ENCODE measurements at regions not wholly inside any gene's neighbourhood (a gene's known extent, or its start where the extent isn't known, plus 50 kb on each side); places are given as distances from the start of the nearest gene placed in this dataset.

DNA sequence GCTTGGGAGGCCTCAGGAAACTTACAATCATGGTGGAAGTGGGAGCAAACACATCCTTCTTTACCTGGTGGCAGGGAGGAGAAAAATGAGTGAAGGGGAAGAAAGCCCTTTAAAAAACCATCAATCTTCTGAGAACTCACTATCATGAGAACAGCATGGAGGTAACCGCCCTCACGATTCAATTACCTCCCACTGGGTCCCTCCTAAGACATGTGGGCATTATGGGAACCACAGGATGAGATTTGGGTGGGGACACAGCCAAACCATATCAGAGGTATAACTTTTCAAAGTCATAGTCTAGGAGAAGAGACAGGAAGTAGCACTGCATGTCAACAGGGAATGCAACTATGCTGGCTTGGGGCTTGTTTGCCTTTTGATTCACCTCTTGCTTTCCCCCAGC, 59.9 kb upstream of the DTNBP1 start:
- Histone ChIP-seq H3K9me2 (replicated peaks; ENCODE audit: control insufficient read depth, low read length) (no peaks in the 10 kb centered on the region), H3K4me2 (ENCODE audit: low read length) (no peak overlapping the region)
- no peak for TF ChIP-seq CTCF (IDR thresholded peaks at IDR 0.05; ENCODE audit: low read depth, low read length, poor library complexity, severe bottlenecking)
- no peak for TF ChIP-seq EZH2phosphoT487 (IDR thresholded peaks at IDR 0.05; ENCODE audit: borderline replicate concordance, low read length)

DNA sequence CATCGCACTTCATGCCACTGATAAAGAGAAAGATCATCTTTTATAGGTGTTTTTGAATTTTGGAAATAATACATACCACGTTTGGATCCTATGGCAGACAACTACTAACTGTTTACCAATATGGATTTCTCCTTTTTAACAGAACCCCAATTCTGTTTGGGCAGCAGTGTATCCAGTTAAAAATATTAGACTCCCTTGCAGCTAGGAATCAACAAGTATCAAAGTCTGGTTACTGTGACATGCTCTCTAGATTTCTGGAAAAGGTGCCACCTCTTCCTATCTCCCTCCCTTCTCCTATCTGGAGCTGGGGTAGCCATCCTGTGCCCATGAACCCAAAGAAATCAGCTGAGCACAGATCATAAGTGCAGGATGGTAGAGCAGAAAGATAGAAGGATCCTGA, 54.1 kb upstream of the DTNBP1 start:
- Histone ChIP-seq H3K4me2 (ENCODE audit: low read length) (no peak overlapping the region), H3K4me3 (ENCODE audit: low read length) (no peak overlapping the region), H3K9me2 (replicated peaks; ENCODE audit: control insufficient read depth, low read length) (no peaks in the 10 kb centered on the region), H3F3A (ENCODE audit: control insufficient read depth, insufficient read depth) (no peaks in the 10 kb centered on the region), H3K4me1 (ENCODE audit: control insufficient read depth, low read length) (no peaks in the 10 kb centered on the region), H3K27me3 (ENCODE audit: control insufficient read depth, low read length) (peaks cover 6% of the 10 kb centered on the region; the same call in 1 of the 2 replicates), H4K20me1 (ENCODE audit: control insufficient read depth, insufficient read depth, low read depth, low read length) (no peaks in the 10 kb centered on the region), H3K9me3 (ENCODE audit: control insufficient read depth, insufficient read depth, low read length) (no peaks in the 10 kb centered on the region), H3K27ac (ENCODE audit: low read depth, low read length) (no peak overlapping the region), H3K36me3 (ENCODE audit: control insufficient read depth, low read length) (no peaks in the 10 kb centered on the region), H3K79me2 (ENCODE audit: control insufficient read depth, low read length) (no peaks in the 10 kb centered on the region)
- TF ChIP-seq EZH2phosphoT487 (IDR thresholded peaks at IDR 0.05; ENCODE audit: borderline replicate concordance, low read length), result no peak
- TF ChIP-seq CTCF (IDR thresholded peaks at IDR 0.05; ENCODE audit: low read depth, low read length, poor library complexity, severe bottlenecking), result no peak

More for the DNA sequence above, 59.9 kb upstream of the DTNBP1 start:
- Histone ChIP-seq H3F3A (ENCODE audit: control insufficient read depth, insufficient read depth) (no peaks in the 10 kb centered on the region), H3K79me2 (ENCODE audit: control insufficient read depth, low read length) (no peaks in the 10 kb centered on the region), H3K27me3 (ENCODE audit: control insufficient read depth, low read length) (peaks cover 5% of the 10 kb centered on the region; the same call in 1 of the 2 replicates), H3K27ac (ENCODE audit: low read depth, low read length) (no peak overlapping the region), H3K36me3 (ENCODE audit: control insufficient read depth, low read length) (no peaks in the 10 kb centered on the region), H3K4me3 (ENCODE audit: low read length) (no peak overlapping the region), H3K4me1 (ENCODE audit: control insufficient read depth, low read length) (no peaks in the 10 kb centered on the region), H3K9me3 (ENCODE audit: control insufficient read depth, insufficient read depth, low read length) (no peaks in the 10 kb centered on the region), H4K20me1 (ENCODE audit: control insufficient read depth, insufficient read depth, low read depth, low read length) (no peaks in the 10 kb centered on the region)

DNA sequence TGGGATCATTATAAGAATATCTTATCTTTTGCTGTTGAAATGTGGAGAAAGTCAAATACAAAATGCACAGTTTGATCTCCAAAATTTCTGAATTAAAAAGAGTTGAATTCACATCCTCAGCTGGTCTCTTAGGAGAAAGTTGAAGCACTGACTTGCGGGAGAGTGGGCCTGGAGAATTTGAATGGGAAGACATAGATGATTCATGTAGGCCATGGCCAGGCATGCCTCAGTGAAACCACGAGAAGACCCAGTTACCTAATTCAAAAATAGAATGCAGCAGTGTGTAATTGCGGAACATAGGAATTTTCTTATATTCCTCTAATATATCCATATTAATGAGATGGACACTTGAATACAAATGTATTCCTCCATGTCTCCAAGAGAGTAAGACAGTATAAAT, 53.0 kb upstream of the DTNBP1 start:
- H3K9me2 ChIP-seq (replicated peaks; ENCODE audit: control insufficient read depth, low read length), result no peaks in the 10 kb centered on the region
- H3K4me2 ChIP-seq (ENCODE audit: low read length), result no peak overlapping the region
- no peaks in the 10 kb centered on the region for H4K20me1 ChIP-seq (ENCODE audit: control insufficient read depth, insufficient read depth, low read depth, low read length)
- H3K9me3 ChIP-seq (ENCODE audit: control insufficient read depth, insufficient read depth, low read length), result no peaks in the 10 kb centered on the region
- H3F3A ChIP-seq (ENCODE audit: control insufficient read depth, insufficient read depth), result no peaks in the 10 kb centered on the region
- peaks cover 3% of the 10 kb centered on the region; the same call in 1 of the 2 replicates for H3K27me3 ChIP-seq (ENCODE audit: control insufficient read depth, low read length)
- H3K27ac ChIP-seq (ENCODE audit: low read depth, low read length), result no peak overlapping the region
- no peak overlapping the region for H3K4me3 ChIP-seq (ENCODE audit: low read length)
- TF ChIP-seq CTCF (IDR thresholded peaks at IDR 0.05; ENCODE audit: low read depth, low read length, poor library complexity, severe bottlenecking) (no peak), EZH2phosphoT487 (IDR thresholded peaks at IDR 0.05; ENCODE audit: borderline replicate concordance, low read length) (no peak)
- no peaks in the 10 kb centered on the region for H3K79me2 ChIP-seq (ENCODE audit: control insufficient read depth, low read length)
- no peaks in the 10 kb centered on the region for H3K36me3 ChIP-seq (ENCODE audit: control insufficient read depth, low read length)
- no peaks in the 10 kb centered on the region for H3K4me1 ChIP-seq (ENCODE audit: control insufficient read depth, low read length)

Data from DOHH2 (cell line).